Choroid plexus epithelial cell (primary cell): ENCODE measurements at regions not wholly inside any gene's neighbourhood (a gene's known extent, or its start where the extent isn't known, plus 50 kb on each side); places are given as distances from the start of the nearest gene placed in this dataset.
"Not testable (repeated sequence)": the region's sequence is repeated elsewhere in the genome, so short reads cannot be mapped to it uniquely, and the experiment has no call there.

Experiments used
- DNase-seq: peaks from one replicate; pipeline ENCODE4 v3.0.0-alpha.2; 2010; ENCODE audit warnings: low read depth
- H3K4me3 ChIP-seq: 2 replicates; pipeline ENCODE4 v1.5.1; 2011; ENCODE audit warnings: low read depth, mild to moderate bottlenecking, control low read depth, low read length, moderate library complexity
- TF ChIP-seq, protein P1 (sequence below): conservative IDR thresholded peaks from 2 replicates; pipeline ENCODE4 v1.5.1; 2011; ENCODE audit warnings: low read depth, mild to moderate bottlenecking, control low read depth, inconsistent platforms, low read length, moderate library complexity

DNA sequence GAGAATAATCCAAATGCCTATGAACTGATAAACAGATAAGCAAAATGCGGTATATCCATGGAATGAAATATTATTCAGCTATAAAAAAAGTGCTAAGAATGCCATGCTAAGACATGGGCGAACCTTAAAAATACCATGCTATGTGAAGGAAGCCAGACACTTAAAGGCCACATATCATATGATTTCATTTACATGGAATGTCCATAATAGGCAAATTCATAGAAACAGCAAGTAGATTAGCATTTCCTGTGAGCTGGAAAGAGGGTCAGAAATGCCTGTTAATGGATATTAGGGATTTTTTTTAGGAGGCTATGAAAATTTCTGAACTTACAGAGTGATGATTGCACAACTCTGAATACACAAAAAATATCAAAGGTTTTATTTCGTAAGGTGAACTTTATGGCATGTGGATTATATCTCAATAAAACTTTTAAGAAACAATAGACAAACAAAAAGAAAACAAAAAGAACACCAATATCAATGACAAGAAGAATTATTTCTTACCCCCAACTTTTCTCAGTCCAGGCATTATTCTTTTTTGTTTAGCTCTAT is 1207.7 kb downstream of the SUCLG1 start:
- DNase-seq, result no peak
- no peak overlapping the region for H3K4me3 ChIP-seq
- TF ChIP-seq, protein P1, sequence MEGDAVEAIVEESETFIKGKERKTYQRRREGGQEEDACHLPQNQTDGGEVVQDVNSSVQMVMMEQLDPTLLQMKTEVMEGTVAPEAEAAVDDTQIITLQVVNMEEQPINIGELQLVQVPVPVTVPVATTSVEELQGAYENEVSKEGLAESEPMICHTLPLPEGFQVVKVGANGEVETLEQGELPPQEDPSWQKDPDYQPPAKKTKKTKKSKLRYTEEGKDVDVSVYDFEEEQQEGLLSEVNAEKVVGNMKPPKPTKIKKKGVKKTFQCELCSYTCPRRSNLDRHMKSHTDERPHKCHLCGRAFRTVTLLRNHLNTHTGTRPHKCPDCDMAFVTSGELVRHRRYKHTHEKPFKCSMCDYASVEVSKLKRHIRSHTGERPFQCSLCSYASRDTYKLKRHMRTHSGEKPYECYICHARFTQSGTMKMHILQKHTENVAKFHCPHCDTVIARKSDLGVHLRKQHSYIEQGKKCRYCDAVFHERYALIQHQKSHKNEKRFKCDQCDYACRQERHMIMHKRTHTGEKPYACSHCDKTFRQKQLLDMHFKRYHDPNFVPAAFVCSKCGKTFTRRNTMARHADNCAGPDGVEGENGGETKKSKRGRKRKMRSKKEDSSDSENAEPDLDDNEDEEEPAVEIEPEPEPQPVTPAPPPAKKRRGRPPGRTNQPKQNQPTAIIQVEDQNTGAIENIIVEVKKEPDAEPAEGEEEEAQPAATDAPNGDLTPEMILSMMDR, result no peak

DNA sequence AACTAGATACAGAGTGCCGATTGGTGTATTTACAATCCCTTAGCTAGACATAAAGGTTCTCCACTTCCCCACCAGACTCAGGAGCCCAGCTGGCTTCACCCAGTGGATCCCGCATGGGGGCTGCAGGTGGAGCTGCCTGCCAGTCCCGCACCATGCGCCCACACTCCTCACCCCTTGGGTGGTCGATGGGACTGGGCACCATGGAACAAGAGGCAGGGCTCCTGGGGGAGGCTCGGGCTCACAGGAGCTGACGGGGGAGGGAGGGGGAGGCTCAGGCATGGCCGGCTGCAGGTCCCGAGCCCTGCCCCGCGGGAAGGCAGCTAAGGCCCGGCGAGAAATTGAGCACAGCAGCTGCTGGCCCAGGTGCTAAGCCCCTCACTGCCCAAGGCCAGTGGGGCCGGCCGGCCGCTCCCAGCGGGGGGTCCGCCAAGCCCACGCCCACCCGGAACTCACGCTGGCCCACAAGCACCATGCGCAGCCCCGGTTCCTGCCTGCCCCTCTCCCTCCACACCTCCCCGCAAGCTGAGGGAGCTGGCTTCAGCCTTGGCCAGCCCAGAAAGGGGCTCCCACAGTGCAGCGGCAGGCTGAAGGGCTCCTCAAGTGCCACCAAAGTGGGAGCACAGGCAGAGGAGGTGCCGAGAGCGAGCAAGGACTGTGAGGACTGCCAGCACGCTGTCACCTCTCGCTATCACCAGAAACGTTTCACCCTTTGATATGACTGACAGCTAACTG is 1213.1 kb downstream of the SUCLG1 start:
- DNase-seq, result not testable (repeated sequence)

GRCh38 chr2:83240611-83241010 is 1218.5 kb downstream of the SUCLG1 start:
- TF ChIP-seq, protein P1, result no peak
- no peak overlapping the region for H3K4me3 ChIP-seq
- no peak for DNase-seq

More for the DNA sequence above, 1213.1 kb downstream of the SUCLG1 start:
- not testable (repeated sequence) for H3K4me3 ChIP-seq

DNA sequence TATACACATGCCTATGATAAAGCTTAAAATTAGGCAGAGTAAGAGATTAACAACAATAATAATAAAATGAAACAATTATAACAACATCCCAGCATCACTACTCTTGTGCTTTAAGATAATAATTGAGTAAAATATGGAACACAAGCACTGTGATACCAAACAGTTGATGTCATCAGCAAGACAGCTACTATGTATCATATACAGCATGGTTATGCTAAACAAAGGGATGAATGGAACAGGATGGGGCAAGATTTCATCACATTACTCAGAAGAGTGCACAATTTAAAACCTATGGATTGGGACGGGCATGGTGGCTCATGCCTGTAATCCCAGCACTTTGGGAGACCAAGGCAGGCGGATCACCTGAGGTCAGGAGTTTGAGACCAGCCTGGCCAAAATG is 1221.0 kb downstream of the SUCLG1 start:
- no peak for DNase-seq
- no peak overlapping the region for H3K4me3 ChIP-seq
- TF ChIP-seq, protein P1, result no peak

DNA sequence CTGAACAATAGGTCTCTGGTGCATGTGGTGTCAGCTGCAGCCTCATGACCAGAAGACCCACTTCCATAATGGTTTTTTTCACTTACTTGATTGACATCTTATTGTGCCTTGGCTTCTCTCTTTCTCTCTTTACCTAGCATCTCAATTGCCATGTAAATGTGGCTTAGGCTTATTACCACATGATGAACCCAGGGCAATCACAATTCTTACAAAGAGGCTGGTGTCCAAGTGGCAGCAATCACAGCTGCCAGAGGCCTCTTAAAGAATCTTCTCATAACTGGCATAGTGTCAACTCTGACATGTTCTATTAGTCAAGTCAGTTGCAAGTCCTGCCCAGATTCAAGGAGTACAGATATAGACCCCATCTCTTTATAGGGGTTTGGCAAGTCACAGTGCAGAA is 1224.8 kb downstream of the SUCLG1 start:
- DNase-seq, result no peak
- H3K4me3 ChIP-seq, result no peak overlapping the region
- TF ChIP-seq, protein P1, result no peak

DNA sequence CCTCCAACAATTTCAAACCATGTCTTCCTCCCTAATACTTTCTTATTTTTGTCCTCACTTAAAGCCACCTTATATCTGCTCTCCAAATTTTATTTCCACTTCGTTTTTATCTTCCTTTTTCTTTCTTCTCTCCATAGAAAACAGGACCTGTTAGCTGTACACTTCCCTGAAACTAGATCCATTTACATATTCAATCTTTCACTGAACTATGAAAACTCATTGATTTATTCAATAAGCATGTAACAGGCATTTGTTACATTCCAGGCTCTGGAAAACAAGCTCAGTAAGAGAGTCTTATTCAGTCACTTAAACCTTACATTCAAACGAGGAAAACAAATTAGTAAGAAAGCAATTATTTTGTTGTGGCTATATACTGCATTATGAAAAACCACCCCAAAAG is 1225.3 kb downstream of the SUCLG1 start:
- no peak overlapping the region for H3K4me3 ChIP-seq
- no peak for DNase-seq
- TF ChIP-seq, protein P1, result no peak

GRCh38 chr2:83233326-83233725 is 1225.8 kb downstream of the SUCLG1 start:
- H3K4me3 ChIP-seq, result no peak overlapping the region
- TF ChIP-seq, protein P1, result no peak
- DNase-seq, result peak; percentile 1
